ENCODE measurements at regions not wholly inside any gene's neighbourhood (a gene's known extent, or its start where the extent isn't known, plus 50 kb on each side); places are given as distances from the start of the nearest gene placed in this dataset.

DNA sequence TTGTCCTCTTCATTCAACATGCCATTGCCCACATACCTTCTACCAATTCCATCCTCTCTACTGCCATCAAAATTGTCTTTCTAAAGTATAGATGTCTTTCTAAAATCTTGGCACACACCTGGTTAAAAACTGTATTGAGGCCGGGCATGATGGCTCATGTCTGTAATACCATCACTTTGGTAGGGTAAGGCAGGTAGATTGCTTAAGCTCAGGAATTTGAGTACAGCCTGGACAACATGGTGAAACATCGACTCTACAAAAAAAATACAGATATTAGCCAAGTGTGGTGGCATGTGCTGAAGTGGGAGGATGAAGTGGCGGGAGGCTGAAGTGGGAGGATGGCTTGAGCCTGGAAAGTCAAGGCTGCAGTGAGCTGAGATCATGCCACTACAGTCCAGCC is 412.1 kb downstream of the TMEM38B start:
- TF ChIP-seq, protein P1, sequence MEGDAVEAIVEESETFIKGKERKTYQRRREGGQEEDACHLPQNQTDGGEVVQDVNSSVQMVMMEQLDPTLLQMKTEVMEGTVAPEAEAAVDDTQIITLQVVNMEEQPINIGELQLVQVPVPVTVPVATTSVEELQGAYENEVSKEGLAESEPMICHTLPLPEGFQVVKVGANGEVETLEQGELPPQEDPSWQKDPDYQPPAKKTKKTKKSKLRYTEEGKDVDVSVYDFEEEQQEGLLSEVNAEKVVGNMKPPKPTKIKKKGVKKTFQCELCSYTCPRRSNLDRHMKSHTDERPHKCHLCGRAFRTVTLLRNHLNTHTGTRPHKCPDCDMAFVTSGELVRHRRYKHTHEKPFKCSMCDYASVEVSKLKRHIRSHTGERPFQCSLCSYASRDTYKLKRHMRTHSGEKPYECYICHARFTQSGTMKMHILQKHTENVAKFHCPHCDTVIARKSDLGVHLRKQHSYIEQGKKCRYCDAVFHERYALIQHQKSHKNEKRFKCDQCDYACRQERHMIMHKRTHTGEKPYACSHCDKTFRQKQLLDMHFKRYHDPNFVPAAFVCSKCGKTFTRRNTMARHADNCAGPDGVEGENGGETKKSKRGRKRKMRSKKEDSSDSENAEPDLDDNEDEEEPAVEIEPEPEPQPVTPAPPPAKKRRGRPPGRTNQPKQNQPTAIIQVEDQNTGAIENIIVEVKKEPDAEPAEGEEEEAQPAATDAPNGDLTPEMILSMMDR (IDR thresholded peaks at IDR 0.05; ENCODE audit: borderline replicate concordance, extremely low read depth, low read length, poor library complexity, severe bottlenecking), result no peak
- TF ChIP-seq EZH2 (IDR thresholded peaks at IDR 0.05; ENCODE audit: borderline replicate concordance, low read depth, low read length, severe bottlenecking), result no peak

All from DND-41 (cell line).